Limb (tissue), 2 donors: ENCODE measurements at regions not wholly inside any gene's neighbourhood (a gene's known extent, or its start where the extent isn't known, plus 50 kb on each side); places are given as distances from the start of the nearest gene placed in this dataset.
"Not testable (repeated sequence)": the region's sequence is repeated elsewhere in the genome, so short reads cannot be mapped to it uniquely, and the experiment has no call there.

ENCODE experiments used
- DNase-seq, 2 donors: peaks; one replicate each; pipeline ENCODE4 v3.0.0-alpha.2; 2016; ENCODE audit errors: extremely low spot score in 2 of 2

DNA sequence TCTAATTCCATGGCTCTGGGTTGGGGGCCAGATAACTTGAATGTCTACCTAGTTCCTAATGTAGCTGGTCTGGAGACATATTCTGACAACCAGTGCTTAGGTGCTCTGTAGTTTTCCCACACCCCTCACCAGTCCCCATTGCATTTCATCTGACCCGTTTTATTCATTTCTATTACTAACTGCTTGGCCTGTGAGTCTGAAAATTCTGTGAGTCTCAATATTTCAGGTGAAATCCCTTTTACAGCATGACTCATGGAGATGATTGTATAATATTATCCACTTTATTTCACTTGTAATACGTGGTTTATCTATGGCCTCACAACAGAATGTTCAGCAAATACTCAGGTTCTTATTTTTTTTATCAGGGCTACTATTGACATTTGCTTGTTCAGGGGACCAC is 103.7 kb upstream of the UGP2 start:
- DNase-seq, result no peak

GRCh38 chr2:63739180-63739579 is 102.5 kb upstream of the UGP2 start:
- not testable (repeated sequence) for DNase-seq

- DNase-seq, result no peak
These were observed 101.7 kb upstream of the UGP2 start for GRCh38 chr2:63740020-63740419.

DNA sequence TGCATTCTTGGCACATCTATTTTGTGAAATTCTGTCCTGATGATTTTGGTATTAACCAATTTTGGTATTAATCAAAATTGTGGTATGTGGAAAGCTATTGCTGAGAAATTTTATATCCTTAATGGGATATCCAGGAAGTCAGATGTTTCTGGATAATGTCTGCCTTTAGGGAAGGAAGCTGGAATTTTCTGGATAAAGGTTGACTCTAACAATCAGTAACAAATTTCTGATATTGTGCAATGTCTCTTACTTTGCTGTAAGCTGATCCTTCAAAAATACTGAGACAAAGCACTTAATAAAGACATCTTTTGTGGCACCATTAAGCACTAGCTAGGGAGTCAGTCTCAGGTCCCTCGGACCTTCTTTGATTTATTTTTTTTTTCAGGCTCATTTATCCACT is 100.8 kb upstream of the UGP2 start:
- DNase-seq, result no peak

DNA sequence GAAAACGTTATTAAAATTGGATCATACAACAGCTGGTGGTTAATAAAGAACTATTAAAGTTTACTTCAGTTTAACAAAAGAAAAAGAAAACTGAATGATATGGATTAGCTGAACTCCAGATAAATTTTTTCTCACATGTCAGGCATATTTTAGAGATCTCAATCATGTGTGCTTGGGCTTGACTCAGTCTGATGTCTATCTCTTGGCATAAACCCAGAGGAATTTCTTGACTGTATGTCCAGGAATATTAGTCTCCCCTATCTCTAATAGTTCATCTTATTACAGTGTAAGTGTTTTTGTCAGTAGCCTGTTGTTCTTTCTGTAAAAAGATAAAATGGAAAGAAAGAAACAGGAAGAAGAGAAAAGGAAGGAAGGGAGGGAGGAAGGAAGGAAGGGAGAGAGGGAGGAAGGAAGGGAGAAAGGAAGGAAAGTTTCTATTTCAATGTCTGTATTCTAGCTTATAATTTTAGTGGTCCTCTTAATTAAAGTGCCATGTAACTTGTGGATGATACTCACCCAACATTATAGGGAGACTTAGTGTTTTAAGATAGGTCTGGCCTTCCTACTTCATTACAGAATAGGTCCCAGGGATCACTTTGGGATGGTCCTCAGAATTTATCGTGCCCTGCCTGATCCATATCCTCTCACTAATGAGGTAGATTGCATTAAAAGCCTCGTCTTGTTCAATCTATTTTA is 99.7 kb upstream of the UGP2 start:
- DNase-seq, result no peak

DNA sequence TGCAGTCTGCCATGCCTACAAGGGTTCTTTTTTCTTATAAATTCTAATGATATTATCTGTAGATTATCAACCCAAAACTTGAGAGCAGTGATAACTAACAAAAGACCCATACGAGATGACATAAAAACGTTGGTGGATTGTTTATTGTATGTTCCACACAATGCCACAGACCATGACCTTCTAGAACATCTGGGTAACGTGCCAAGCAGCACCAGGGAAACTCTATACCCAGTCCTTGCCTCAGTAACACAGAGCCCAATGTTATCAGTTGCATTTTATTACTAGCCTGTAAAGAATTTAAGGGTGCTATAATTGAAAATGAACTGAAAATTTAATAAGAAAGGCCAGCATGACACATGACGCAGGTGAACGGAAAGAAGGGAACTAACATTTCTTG is 99.1 kb upstream of the UGP2 start:
- DNase-seq, result no peak

GRCh38 chr2:63743170-63743981 is 98.3 kb upstream of the UGP2 start:
- no peak for DNase-seq

- no peak for DNase-seq
These were observed 97.4 kb upstream of the UGP2 start for GRCh38 chr2:63743982-63744966.

- DNase-seq, result not testable (repeated sequence)
These were observed 95.1 kb upstream of the UGP2 start for GRCh38 chr2:63746548-63746947.

GRCh38 chr2:63751901-63752300 is 89.8 kb upstream of the UGP2 start:
- no peak for DNase-seq

DNA sequence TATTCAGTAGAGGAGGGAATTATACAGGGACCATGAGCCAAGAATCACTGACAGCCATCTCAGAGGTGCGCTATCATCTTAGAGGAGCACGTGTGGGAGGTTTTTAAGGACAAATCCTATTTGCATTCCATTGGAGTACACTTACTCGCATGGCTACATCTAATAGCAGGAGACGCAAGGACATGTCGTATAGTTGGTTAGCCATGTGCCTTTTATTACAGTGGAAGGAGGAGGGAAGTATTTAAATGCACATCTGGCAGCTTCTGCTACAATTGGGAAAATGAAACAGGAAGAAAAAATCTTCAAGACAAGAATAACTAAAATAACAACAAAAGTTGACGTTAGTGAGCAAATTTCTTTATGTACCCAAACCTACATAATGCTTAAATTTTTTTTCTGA is 86.5 kb upstream of the UGP2 start:
- DNase-seq, result peak in 1 of 2 donors; percentile 42

GRCh38 chr2:63755965-63756364 is 85.7 kb upstream of the UGP2 start:
- no peak for DNase-seq

- DNase-seq, result peak in 1 of 2 donors; percentile 58
These were observed 78.2 kb upstream of the UGP2 start for GRCh38 chr2:63763391-63763941.

GRCh38 chr2:63764630-63765029 is 77.1 kb upstream of the UGP2 start:
- no peak for DNase-seq

GRCh38 chr2:63765117-63765516 is 76.6 kb upstream of the UGP2 start:
- no peak for DNase-seq

- DNase-seq, result no peak
These were observed 74.4 kb upstream of the UGP2 start for GRCh38 chr2:63767307-63767706.

DNA sequence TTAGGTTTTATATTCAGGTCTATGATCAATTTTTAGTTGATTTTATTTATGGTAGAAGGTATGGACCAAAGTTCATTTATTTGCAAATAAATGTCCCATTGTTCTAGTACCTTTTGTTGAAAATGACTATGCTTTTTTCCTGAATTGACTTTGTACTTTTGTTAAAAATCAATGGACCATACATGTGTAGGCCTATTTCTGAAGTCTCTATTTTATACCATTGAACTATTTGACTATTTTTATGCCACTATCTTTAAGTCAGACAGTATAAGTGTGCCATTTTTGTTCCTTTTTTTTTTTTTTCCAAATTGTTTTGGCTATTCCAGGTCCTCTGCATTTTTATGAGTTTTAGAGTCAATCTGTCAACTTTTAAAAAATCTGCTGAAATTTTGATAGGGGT is 73.6 kb upstream of the UGP2 start:
- no peak for DNase-seq

DNA sequence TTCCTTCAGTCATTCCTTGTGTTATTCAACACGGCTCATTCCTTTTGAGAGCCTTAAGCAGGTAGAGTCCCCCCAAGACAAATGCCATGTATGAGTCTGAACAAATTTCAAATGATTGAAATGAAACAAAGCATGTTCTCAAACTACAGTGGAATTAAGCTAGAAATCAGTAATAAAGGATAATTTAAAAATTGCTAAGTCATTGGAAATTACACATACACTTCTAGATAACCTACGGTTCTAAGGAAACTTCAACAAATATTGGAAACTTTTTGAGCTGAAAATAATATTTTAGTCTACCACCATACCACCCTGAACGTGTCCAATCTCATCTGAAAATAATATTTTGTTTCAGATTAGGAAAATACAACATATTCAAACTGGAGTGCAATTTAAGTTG is 71.8 kb upstream of the UGP2 start:
- no peak for DNase-seq

- no peak for DNase-seq
These were observed 69.6 kb upstream of the UGP2 start for GRCh38 chr2:63772061-63772460.

GRCh38 chr2:63775191-63775590 is 66.5 kb upstream of the UGP2 start:
- DNase-seq, result no peak

- DNase-seq, result no peak
These were observed 65.3 kb upstream of the UGP2 start for GRCh38 chr2:63776382-63776781.

DNA sequence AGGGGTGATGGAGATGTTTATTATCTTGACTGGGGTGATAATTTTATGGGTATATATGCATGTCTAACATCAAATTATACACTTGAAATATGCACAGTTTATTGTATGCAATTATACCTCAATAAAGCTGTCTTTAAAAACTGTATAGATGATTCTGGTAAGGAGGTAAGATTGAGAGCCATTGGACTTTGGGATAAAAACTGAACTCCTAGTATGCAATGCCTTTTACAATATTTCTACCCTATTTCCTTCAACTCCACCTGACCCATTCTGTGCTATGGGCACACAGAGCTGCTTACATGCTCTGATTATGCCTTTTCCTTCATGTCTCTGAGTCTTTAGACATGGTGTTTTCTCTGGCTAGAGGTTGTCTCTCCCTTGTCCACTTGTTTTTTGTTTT is 63.9 kb upstream of the UGP2 start:
- no peak for DNase-seq
